ENCODE measurements at regions not wholly inside any gene's neighbourhood (a gene's known extent, or its start where the extent isn't known, plus 50 kb on each side); places are given as distances from the start of the nearest gene placed in this dataset.

DNA sequence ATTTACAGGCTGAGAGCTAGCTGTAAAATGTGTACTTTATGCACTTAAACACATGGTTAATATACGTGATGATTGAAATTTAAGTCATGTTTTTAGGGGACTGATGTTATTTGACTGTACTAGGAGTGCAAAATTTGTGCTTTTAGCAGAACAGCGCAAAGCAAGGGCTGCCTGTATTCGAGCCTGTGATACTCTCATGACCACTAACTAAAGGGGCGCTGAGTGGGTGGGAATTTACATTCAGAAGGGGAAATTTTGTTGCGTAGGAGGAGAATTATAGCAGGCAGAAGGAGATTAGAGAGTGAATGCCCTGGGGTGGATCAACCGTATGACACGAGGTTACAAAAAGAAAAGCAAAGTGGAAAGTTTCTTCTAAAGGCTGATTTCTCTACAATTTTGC is 271.8 kb upstream of the HTR2A start:
- no peak for DNase-seq
- no peaks in the 10 kb centered on the region for H3K4me1 ChIP-seq
- no peak for ATAC-seq
- 30 to 43% (median 36%) methylated on average over 7 of the region's 7 CpGs for whole genome bisulfite sequencing, 3 donors
- intact Hi-C loops (cut with DNase I), result no loop called here
- H3K27me3 ChIP-seq (ENCODE audit: insufficient read depth in 3 of 3, low read length in 2 of 3), result no peaks in the 10 kb centered on the region
- TF ChIP-seq, protein P1, sequence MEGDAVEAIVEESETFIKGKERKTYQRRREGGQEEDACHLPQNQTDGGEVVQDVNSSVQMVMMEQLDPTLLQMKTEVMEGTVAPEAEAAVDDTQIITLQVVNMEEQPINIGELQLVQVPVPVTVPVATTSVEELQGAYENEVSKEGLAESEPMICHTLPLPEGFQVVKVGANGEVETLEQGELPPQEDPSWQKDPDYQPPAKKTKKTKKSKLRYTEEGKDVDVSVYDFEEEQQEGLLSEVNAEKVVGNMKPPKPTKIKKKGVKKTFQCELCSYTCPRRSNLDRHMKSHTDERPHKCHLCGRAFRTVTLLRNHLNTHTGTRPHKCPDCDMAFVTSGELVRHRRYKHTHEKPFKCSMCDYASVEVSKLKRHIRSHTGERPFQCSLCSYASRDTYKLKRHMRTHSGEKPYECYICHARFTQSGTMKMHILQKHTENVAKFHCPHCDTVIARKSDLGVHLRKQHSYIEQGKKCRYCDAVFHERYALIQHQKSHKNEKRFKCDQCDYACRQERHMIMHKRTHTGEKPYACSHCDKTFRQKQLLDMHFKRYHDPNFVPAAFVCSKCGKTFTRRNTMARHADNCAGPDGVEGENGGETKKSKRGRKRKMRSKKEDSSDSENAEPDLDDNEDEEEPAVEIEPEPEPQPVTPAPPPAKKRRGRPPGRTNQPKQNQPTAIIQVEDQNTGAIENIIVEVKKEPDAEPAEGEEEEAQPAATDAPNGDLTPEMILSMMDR (IDR thresholded peaks at IDR 0.05), result no peak
- H3K36me3 ChIP-seq (ENCODE audit: insufficient read depth in 1 of 2, low read depth in 1 of 2), result no peaks in the 10 kb centered on the region
- H3K4me3 ChIP-seq, result no peak overlapping the region
- no peak overlapping the region for H3K27ac ChIP-seq
- no peaks in the 10 kb centered on the region for H3K9me3 ChIP-seq

DNA sequence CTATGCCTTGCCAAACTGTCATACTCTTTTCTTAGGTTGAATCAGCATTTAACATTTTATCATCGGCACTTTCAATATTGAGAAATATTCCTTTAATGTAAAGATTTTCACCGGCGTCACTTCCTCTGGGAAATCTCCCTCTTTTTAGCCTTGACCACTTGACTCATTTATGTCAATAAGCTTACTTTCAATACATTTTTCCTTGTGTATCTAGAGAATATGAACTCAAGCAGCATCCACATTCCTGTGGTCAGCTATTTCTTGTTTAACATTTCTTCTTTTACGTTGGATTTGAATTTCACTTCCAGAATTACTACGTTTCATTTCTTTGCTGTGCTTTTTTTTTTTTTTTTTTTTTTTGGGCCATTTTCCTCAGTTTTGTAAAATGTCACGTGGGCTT is 271.2 kb upstream of the HTR2A start:
- intact Hi-C loops (cut with DNase I), result no loop called here
- no peak overlapping the region for H3K27ac ChIP-seq
- TF ChIP-seq, protein P1 (IDR thresholded peaks at IDR 0.05), result no peak
- no peak overlapping the region for H3K4me3 ChIP-seq
- H3K9me3 ChIP-seq, result no peaks in the 10 kb centered on the region
- 44 to 47% (median 46%) methylated on average over 6 of the region's 6 CpGs for whole genome bisulfite sequencing, 3 donors
- DNase-seq (no peak), ATAC-seq (no peak)
- H3K27me3 ChIP-seq (ENCODE audit: insufficient read depth in 3 of 3, low read length in 2 of 3), result no peaks in the 10 kb centered on the region
- H3K4me1 ChIP-seq, result no peaks in the 10 kb centered on the region
- no peaks in the 10 kb centered on the region for H3K36me3 ChIP-seq (ENCODE audit: insufficient read depth in 1 of 2, low read depth in 1 of 2)

DNA sequence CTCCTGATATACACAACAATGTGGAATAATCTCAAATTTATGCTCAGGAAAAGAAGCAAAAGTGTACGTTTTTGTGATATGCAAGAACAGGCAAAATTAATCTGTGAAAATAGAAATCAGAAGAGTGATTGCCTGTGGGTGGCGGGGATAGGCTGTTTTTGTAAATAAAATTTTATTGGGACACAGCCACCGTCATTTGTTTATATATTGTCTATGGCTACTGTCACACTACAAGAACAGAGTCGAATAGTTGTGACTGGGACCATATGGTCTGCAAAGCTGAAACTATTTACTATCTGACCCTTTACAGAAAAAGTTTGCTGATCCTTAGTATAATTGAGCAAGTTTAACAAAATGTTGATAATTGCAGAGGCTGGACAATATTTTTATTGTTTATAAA is 269.5 kb upstream of the HTR2A start:
- no peak for ATAC-seq
- Histone ChIP-seq H3K9me3 (no peaks in the 10 kb centered on the region), H3K36me3 (ENCODE audit: insufficient read depth in 1 of 2, low read depth in 1 of 2) (no peaks in the 10 kb centered on the region), H3K4me3 (no peak overlapping the region), H3K4me1 (no peaks in the 10 kb centered on the region), H3K27ac (no peak overlapping the region), H3K27me3 (ENCODE audit: insufficient read depth in 3 of 3, low read length in 2 of 3) (no peaks in the 10 kb centered on the region)
- intact Hi-C loops (cut with DNase I), result no loop called here
- TF ChIP-seq, protein P1 (IDR thresholded peaks at IDR 0.05), result no peak
- 61 to 67% (median 65%) methylated on average over 4 of the region's 4 CpGs for WGBS, 3 donors
- DNase-seq, result no peak

DNA sequence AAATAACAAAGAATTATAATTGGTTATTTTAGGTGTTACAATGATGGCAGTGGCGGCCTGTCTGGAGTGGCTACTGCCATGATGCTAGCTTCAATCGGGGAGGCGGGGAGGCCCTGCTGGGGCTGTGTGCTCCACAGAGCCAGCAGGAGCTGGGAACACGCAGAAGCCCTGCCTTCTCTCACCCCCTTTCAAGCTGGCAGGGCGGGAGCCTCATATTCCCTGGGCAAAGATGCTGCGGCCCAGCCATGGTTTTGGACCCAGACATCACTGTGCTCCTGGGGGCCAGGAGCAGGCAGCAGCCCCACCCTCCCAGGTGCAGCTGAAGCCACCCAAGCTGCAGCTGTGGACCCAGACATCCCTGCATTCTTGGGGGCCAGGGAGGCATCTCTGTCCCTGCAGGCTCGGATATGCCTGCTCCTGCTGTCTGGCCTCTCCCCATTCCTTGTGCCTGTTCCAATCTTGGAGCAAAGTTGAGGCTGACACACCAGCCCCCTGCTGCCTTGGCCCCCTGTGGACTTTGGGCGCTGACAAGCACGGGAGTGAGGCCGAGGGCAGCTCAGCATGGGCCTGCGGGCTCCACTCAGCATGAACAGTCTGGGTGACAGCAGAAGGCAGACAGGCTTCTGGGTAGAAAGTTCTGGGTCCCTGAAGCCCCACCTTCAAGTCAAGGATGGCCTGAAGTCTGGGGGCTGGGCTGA is 263.1 kb upstream of the HTR2A start:
- WGBS, 3 donors, result 85 to 88% (median 87%) methylated on average over 11 of the region's 11 CpGs
- DNase-seq (no peak), ATAC-seq (no peak)
- Histone ChIP-seq H3K4me1 (no peaks in the 10 kb centered on the region), H3K4me3 (no peak overlapping the region), H3K27me3 (ENCODE audit: insufficient read depth in 3 of 3, low read length in 2 of 3) (no peaks in the 10 kb centered on the region), H3K9me3 (no peaks in the 10 kb centered on the region), H3K36me3 (ENCODE audit: insufficient read depth in 1 of 2, low read depth in 1 of 2) (no peaks in the 10 kb centered on the region), H3K27ac (no peak overlapping the region)
- TF ChIP-seq, protein P1 (IDR thresholded peaks at IDR 0.05), result no peak
- intact Hi-C loops (cut with DNase I), result no loop called here

DNA sequence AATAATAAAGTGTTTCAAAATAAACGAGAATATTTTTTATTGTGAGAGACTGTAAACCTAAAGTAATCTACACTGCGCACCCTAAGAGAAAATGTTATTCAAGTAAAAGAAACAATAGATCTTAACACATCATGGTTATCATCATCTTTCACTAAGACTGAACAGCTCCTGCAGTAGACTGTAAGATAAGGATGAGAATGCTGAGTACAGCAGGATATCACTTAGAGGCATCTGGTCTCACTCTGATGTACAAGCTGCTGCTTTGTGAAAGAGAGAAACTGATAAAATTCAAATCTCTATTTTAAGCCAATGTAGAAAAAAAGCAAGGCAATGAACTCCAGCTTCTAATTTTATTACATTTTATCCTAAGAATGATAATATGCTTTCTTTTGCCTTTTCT is 261.7 kb upstream of the HTR2A start:
- Histone ChIP-seq H3K9me3 (no peaks in the 10 kb centered on the region), H3K27ac (no peak overlapping the region), H3K27me3 (ENCODE audit: insufficient read depth in 3 of 3, low read length in 2 of 3) (no peaks in the 10 kb centered on the region), H3K4me3 (no peak overlapping the region), H3K4me1 (no peaks in the 10 kb centered on the region), H3K36me3 (ENCODE audit: insufficient read depth in 1 of 2, low read depth in 1 of 2) (no peaks in the 10 kb centered on the region)
- intact Hi-C loops (cut with DNase I), result no loop called here
- TF ChIP-seq, protein P1 (IDR thresholded peaks at IDR 0.05), result no peak
- WGBS, 3 donors, result 80 to 92% (median 86%) methylated on average over 2 of the region's 2 CpGs
- DNase-seq, result no peak
- ATAC-seq, result no peak

Data from psoas muscle (tissue), 7 donors.